ENCODE measurements at regions not wholly inside any gene's neighbourhood (a gene's known extent, or its start where the extent isn't known, plus 50 kb on each side); places are given as distances from the start of the nearest gene placed in this dataset.

DNA sequence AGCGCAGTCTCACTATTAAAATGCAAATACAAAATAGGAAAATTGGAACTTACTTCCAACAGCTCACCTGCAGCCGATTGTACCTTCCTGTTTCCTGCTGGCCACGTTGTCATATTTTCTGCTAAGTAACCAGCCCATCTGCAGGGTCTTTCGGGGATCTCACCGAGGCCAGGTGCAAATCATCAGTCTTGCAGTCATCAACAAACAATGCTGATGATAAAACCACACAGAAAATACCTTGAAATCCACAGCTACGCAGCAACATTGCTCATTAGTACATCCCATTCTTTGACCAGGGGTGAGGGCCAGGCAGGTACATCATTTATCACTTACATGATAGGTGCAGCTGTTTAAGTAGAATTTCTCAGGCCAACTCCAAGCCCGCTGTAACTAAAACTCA is 406.9 kb downstream of the TMEM121 start:
- no peak overlapping the region for H3K9ac ChIP-seq (ENCODE audit: low read length)
- no peaks in the 10 kb centered on the region for H3K4me1 ChIP-seq (ENCODE audit: control insufficient read depth in 1 of 2, insufficient read depth in 2 of 2, low read length in 2 of 2)
- no peak overlapping the region for H3K27ac ChIP-seq (ENCODE audit: low read depth, low read length)
- no peak overlapping the region for H3K18ac ChIP-seq (ENCODE audit: low read length)
- no peak overlapping the region for H2AFZ ChIP-seq (ENCODE audit: insufficient read depth, low read length, poor library complexity)
- H4K91ac ChIP-seq (ENCODE audit: low read depth, low read length) = no peak overlapping the region
- no peaks in the 10 kb centered on the region for H3K79me1 ChIP-seq (ENCODE audit: low read length)
- H3K14ac ChIP-seq (ENCODE audit: low read length) = no peak overlapping the region
- no peaks in the 10 kb centered on the region for H3K79me2 ChIP-seq (ENCODE audit: control insufficient read depth, insufficient read depth, low read length, poor library complexity)
- no CpG with 5 or more reads among the region's 7 CpGs for WGBS (ENCODE audit: extremely low coverage, insufficient coverage, insufficient read length)
- H4K8ac ChIP-seq (ENCODE audit: low read depth, low read length) = no peak overlapping the region
- H3K4me3 ChIP-seq (ENCODE audit: low read depth, low read length) = no peak overlapping the region
- no peak overlapping the region for H3K4ac ChIP-seq (ENCODE audit: low read depth, low read length)
- no peak overlapping the region for H3K23ac ChIP-seq (ENCODE audit: low read length)
- no peak overlapping the region for H2BK120ac ChIP-seq (ENCODE audit: insufficient read depth, low read length, poor library complexity)
- no peak overlapping the region for H2BK12ac ChIP-seq (ENCODE audit: low read length)
- no peaks in the 10 kb centered on the region for H3K27me3 ChIP-seq (ENCODE audit: insufficient read depth, low read length)
- peak; percentile 32 to 66 for DNase-seq
- no peak overlapping the region for H4K12ac ChIP-seq (ENCODE audit: low read depth, low read length)
- no peak overlapping the region for H3K4me2 ChIP-seq (ENCODE audit: low read length)
- H3K9me3 ChIP-seq (ENCODE audit: insufficient read depth, low read depth, low read length) = peaks cover 49% of the 10 kb centered on the region
- no peaks in the 10 kb centered on the region for H3K36me3 ChIP-seq (ENCODE audit: control insufficient read depth in 1 of 2, insufficient read depth in 2 of 2, low read length in 2 of 2)
- H2AK5ac ChIP-seq (ENCODE audit: low read length) = no peak overlapping the region
- H2BK5ac ChIP-seq (ENCODE audit: low read depth, low read length, poor library complexity) = no peak overlapping the region

DNA sequence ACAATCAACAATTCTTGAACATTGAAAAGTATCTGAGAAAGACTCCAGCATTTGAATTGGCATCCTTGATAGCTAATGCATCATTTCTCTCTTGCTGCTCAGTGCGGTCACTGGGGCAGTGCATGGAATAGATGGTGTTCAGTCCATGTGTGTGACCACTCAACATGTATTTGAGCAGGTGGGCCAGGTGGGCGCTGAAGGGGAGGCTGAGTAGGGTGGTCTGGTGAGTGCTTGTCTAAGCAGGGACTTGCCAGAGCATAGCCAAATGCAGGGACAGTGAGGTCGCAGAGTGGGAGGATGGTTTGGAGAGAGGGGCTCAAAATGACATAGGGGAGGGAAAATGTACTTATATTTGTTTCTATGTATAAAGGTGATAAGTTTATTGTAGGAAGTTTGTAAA is 409.0 kb downstream of the TMEM121 start:
- H3K23ac ChIP-seq (ENCODE audit: low read length) = no peak overlapping the region
- no peaks in the 10 kb centered on the region for H3K79me2 ChIP-seq (ENCODE audit: control insufficient read depth, insufficient read depth, low read length, poor library complexity)
- no peak overlapping the region for H4K8ac ChIP-seq (ENCODE audit: low read depth, low read length)
- no peak overlapping the region for H2BK12ac ChIP-seq (ENCODE audit: low read length)
- H3K9ac ChIP-seq (ENCODE audit: low read length) = no peak overlapping the region
- no peaks in the 10 kb centered on the region for H3K4me1 ChIP-seq (ENCODE audit: control insufficient read depth in 1 of 2, insufficient read depth in 2 of 2, low read length in 2 of 2)
- H3K79me1 ChIP-seq (ENCODE audit: low read length) = no peaks in the 10 kb centered on the region
- H3K27ac ChIP-seq (ENCODE audit: low read depth, low read length) = no peak overlapping the region
- H3K4me2 ChIP-seq (ENCODE audit: low read length) = no peak overlapping the region
- H3K4me3 ChIP-seq (ENCODE audit: low read depth, low read length) = no peak overlapping the region
- H2BK5ac ChIP-seq (ENCODE audit: low read depth, low read length, poor library complexity) = no peak overlapping the region
- H3K27me3 ChIP-seq (ENCODE audit: insufficient read depth, low read length) = no peaks in the 10 kb centered on the region
- WGBS (ENCODE audit: extremely low coverage, insufficient coverage, insufficient read length) = no CpG with 5 or more reads among the region's 3 CpGs
- no peak overlapping the region for H2AFZ ChIP-seq (ENCODE audit: insufficient read depth, low read length, poor library complexity)
- H2BK120ac ChIP-seq (ENCODE audit: insufficient read depth, low read length, poor library complexity) = no peak overlapping the region
- no peak overlapping the region for H3K14ac ChIP-seq (ENCODE audit: low read length)
- H3K9me3 ChIP-seq (ENCODE audit: insufficient read depth, low read depth, low read length) = peaks cover 41% of the 10 kb centered on the region
- no peak overlapping the region for H3K18ac ChIP-seq (ENCODE audit: low read length)
- no peak overlapping the region for H2AK5ac ChIP-seq (ENCODE audit: low read length)
- no peak overlapping the region for H4K12ac ChIP-seq (ENCODE audit: low read depth, low read length)
- H3K4ac ChIP-seq (ENCODE audit: low read depth, low read length) = no peak overlapping the region
- no peak for DNase-seq
- H4K91ac ChIP-seq (ENCODE audit: low read depth, low read length) = no peak overlapping the region
- no peaks in the 10 kb centered on the region for H3K36me3 ChIP-seq (ENCODE audit: control insufficient read depth in 1 of 2, insufficient read depth in 2 of 2, low read length in 2 of 2)

DNA sequence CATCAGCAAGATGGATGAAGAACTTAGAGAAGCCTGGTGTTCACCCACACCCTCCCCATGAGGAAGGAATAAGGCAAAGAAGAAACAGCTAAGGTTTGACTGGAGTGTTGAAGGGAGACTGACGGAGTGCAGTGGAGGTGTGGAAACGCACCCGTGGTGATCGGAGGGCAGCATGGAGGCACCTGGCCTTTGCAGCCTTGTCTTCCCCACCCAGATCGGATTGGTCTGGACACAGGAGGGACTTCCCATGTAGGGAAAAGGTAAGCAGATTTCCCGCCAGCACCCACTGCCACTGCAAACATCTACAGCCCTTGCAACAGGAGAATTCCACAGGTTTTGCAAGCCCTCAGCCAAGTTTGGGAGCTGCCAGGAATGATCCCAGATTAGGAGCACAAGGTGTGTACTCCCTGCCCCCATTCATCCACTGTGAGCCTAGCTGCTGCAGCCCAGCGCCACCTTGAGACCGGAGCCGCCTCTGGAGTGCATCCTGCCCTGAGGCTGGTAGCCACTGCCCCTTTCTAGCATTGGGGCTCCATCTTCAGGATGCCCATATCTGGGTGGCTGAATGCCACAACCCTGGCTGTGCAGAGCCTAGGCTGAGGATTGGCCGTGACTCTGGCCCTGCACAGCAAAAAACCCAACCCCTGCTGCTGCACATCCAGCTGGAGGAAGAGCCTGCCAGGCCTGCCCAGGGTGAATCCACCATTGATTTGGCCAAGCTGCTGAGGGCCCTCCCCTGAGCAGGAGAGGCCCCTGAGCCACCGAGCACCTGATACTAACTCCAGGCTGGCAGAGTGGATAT is 411.1 kb downstream of the TMEM121 start:
- no peak overlapping the region for H2AK5ac ChIP-seq (ENCODE audit: low read length)
- H3K9ac ChIP-seq (ENCODE audit: low read length) = no peak overlapping the region
- peak in 1 of 2 donors; percentile 19 for DNase-seq

DNA sequence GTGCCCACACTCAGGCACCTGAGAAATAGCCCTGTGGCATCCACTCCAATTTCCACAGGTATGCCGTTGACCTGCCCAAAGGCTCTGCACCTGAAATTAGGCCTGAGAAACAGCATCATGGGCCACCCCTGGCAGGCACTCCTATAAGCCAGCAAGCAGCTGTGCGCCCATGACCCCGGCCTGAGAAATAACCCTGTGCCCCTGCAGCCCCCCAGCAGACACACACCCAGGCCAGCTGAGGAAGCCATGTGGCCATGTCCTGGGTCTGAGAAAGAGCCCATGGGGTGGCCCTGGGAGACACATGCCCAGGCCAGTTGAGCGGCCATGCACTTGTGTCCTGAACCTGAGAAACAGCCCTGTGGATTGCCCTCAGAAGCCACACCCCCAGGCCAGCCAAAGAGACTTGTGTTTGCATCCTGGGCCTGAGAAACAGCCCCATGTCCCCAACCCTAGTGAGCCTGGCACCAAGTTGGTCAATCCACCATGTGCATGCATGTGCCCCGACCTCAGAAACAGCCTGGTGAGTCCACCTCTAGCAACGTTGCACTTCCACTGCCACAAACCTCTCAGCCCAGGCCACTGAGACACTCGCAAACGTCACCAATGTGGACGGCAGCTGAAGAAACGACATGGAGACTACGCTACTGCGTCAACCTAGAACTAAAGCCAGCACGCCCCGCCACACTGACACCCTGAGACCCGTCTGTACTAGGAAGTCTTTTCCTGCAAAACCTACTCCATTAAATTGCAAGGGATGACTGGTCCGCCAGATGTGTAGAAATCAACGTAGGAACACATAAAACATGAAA is 411.9 kb downstream of the TMEM121 start:
- H2BK12ac ChIP-seq (ENCODE audit: low read length) = no peak overlapping the region
- no peak overlapping the region for H4K8ac ChIP-seq (ENCODE audit: low read depth, low read length)
- H3K4me1 ChIP-seq (ENCODE audit: control insufficient read depth in 1 of 2, insufficient read depth in 2 of 2, low read length in 2 of 2) = no peaks in the 10 kb centered on the region
- no peak overlapping the region for H4K91ac ChIP-seq (ENCODE audit: low read depth, low read length)
- H3K4me3 ChIP-seq (ENCODE audit: low read depth, low read length) = peak overlapping the region; percentile 27
- no peaks in the 10 kb centered on the region for H3K79me1 ChIP-seq (ENCODE audit: low read length)
- no peaks in the 10 kb centered on the region for H3K36me3 ChIP-seq (ENCODE audit: control insufficient read depth in 1 of 2, insufficient read depth in 2 of 2, low read length in 2 of 2)
- no peak overlapping the region for H3K23ac ChIP-seq (ENCODE audit: low read length)
- H2AK5ac ChIP-seq (ENCODE audit: low read length) = no peak overlapping the region
- H4K12ac ChIP-seq (ENCODE audit: low read depth, low read length) = no peak overlapping the region
- no CpG with 5 or more reads among the region's 17 CpGs for WGBS (ENCODE audit: extremely low coverage, insufficient coverage, insufficient read length)
- H3K79me2 ChIP-seq (ENCODE audit: control insufficient read depth, insufficient read depth, low read length, poor library complexity) = no peaks in the 10 kb centered on the region
- H3K27ac ChIP-seq (ENCODE audit: low read depth, low read length) = no peak overlapping the region
- H2BK5ac ChIP-seq (ENCODE audit: low read depth, low read length, poor library complexity) = no peak overlapping the region
- no peaks in the 10 kb centered on the region for H3K27me3 ChIP-seq (ENCODE audit: insufficient read depth, low read length)
- H3K9me3 ChIP-seq (ENCODE audit: insufficient read depth, low read depth, low read length) = peaks cover 47% of the 10 kb centered on the region
- no peak overlapping the region for H3K14ac ChIP-seq (ENCODE audit: low read length)
- DNase-seq = no peak
- H3K4ac ChIP-seq (ENCODE audit: low read depth, low read length) = no peak overlapping the region
- H3K9ac ChIP-seq (ENCODE audit: low read length) = no peak overlapping the region
- no peak overlapping the region for H2BK120ac ChIP-seq (ENCODE audit: insufficient read depth, low read length, poor library complexity)
- H2AFZ ChIP-seq (ENCODE audit: insufficient read depth, low read length, poor library complexity) = no peak overlapping the region
- no peak overlapping the region for H3K18ac ChIP-seq (ENCODE audit: low read length)
- no peak overlapping the region for H3K4me2 ChIP-seq (ENCODE audit: low read length)

More for the DNA sequence above, 411.1 kb downstream of the TMEM121 start:
- Histone ChIP-seq H3K9me3 (ENCODE audit: insufficient read depth, low read depth, low read length) (peaks cover 48% of the 10 kb centered on the region), H2AFZ (ENCODE audit: insufficient read depth, low read length, poor library complexity) (no peak overlapping the region), H3K79me2 (ENCODE audit: control insufficient read depth, insufficient read depth, low read length, poor library complexity) (no peaks in the 10 kb centered on the region), H3K27me3 (ENCODE audit: insufficient read depth, low read length) (no peaks in the 10 kb centered on the region), H2BK120ac (ENCODE audit: insufficient read depth, low read length, poor library complexity) (no peak overlapping the region), H2BK12ac (ENCODE audit: low read length) (no peak overlapping the region), H3K14ac (ENCODE audit: low read length) (no peak overlapping the region), H3K4me1 (ENCODE audit: control insufficient read depth in 1 of 2, insufficient read depth in 2 of 2, low read length in 2 of 2) (no peaks in the 10 kb centered on the region), H4K8ac (ENCODE audit: low read depth, low read length) (no peak overlapping the region), H3K18ac (ENCODE audit: low read length) (no peak overlapping the region), H3K4me2 (ENCODE audit: low read length) (no peak overlapping the region), H3K79me1 (ENCODE audit: low read length) (no peaks in the 10 kb centered on the region), H4K12ac (ENCODE audit: low read depth, low read length) (no peak overlapping the region), H3K36me3 (ENCODE audit: control insufficient read depth in 1 of 2, insufficient read depth in 2 of 2, low read length in 2 of 2) (no peaks in the 10 kb centered on the region), H3K27ac (ENCODE audit: low read depth, low read length) (no peak overlapping the region), H2BK5ac (ENCODE audit: low read depth, low read length, poor library complexity) (no peak overlapping the region), H3K23ac (ENCODE audit: low read length) (no peak overlapping the region), H4K91ac (ENCODE audit: low read depth, low read length) (no peak overlapping the region), H3K4ac (ENCODE audit: low read depth, low read length) (no peak overlapping the region), H3K4me3 (ENCODE audit: low read depth, low read length) (no peak overlapping the region)
- WGBS (ENCODE audit: extremely low coverage, insufficient coverage, insufficient read length) = no CpG with 5 or more reads among the region's 11 CpGs
